NCI-H446 (cell line): ENCODE measurements at regions not wholly inside any gene's neighbourhood (a gene's known extent, or its start where the extent isn't known, plus 50 kb on each side); places are given as distances from the start of the nearest gene placed in this dataset.

Experiments used
- DNase-seq, 2 experiments: peaks; one replicate each; lab custom pipeline; 2025; lab: John Stamatoyannopoulos, UW

DNA sequence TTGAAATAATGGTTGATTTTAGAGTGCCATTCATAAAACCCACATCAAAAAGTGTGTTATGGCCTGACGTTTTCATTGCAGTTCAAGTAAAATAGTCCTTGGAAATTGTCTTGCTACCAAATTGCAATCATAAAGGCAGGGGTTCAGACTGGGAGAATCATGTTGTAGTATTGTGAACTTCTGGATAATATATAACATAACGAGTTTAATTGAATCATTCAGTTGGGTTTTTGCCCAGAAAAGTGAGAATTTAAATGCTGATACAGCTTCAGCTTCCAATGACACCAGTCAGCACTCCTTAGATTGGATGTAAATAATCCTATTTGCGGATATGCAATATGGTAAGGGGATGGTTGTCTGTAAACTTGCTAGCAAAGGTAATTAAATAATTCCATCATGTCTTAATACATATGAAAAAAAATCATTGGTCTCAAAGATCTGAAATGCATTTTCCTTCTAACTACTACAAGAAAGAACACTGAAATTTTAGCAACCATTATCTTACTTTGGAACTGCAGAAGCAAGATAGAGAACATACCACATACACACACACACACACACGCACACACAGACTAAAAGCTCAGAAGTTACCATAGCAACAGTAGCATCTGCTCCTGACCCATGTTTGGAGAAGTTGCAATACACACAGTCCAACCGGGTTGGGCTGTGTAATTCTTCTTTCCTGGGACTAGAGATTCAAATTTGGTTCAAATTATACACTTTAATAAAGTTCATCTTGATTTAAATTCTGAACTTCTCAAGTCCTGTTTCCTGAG lies 686.2 kb upstream of the NR2F2 start:
- no peak for DNase-seq

DNA sequence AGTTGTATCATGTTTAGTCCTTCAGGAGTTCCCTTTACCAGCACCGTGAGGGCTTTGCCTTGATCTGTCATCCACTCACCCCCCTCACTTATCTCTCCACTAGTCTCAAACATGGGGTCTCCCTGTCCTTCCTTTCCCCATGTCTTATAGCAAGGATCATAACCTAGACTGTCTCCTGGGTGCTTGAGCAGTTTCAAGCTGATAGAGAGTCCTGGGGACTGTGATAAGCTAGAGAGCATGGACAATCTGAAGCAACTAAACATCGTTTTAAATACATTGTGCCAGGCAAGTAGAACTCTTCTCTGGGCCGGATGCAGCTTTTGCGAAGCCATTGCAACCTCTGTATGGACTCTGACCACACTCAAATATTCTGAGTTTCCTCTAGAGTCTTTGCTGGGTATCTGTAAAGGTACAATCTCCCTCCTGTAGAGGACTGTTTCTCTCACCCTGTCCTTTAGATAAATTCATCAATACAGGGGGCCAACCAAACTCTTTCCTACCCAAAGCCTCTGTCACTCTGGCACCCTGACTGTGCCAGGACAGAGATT lies 684.6 kb upstream of the NR2F2 start:
- DNase-seq: no peak

DNA sequence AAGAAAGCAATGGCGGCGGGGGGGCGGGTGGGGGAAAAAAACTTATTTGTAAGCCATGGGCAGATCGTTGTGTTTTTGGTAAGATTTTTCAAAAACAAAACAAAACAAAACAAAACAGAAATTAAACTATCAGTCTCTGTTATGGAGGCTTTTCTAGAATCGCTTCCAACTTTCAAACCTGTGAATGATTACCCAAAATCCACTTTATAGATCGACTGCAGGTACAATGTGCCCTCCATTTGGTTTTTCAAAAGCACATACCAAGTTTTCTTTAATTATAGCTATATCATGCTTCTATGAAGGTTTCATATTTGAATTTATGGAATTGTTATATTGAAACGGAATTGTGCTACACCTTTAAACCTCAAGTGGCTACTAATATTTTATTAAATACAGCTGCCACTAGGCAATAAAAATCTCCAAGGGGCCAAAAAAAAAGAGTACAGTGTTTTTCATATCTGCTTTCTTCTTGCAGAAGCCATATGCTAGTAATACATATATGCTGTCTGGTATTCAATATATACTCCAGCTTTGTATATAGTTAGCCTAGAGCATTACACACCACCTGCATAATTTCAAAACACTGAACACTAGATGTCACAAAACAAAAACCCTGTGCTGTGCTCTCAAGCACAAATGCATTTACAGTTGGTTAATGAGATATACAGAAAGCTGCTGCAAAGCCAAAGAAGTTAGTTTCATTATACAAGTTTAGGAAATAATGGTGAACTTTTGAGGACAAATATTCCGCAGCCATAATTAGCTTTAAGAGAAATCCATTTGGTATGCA lies 683.8 kb upstream of the NR2F2 start:
- no peak for DNase-seq

DNA sequence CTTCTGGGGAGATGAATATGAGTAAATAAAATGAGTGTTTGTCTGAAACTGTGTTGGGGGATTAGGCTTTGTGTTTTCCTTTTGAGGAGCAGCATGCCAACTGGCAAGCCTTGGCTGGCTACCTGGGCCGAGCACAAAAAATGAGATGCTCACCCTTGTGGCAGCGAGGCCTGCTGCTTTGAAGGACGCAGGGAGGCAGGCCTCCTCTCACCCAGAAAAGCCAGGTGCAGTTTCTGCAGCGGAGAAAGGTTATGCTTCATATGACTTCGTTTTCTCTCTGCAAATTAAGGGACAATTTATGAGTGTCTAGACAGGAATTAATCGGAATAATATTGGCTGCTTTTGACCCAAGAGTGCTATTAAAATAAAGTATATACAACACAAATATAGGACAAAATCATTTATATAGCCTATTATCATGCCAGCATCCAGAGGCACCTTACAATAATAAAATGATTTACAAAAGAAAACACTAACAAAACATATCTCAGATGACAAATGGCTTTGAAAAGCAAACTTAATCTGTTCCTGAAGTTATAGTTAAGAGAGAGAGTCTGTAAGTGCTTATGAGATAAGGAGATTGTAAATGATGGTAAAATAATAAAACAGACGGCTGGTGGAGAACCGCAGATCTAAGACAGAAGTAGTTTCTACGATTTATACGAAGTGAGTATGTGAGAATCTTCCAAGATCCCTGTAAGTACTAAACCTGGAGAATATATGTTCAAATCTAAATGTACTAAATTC lies 682.8 kb upstream of the NR2F2 start:
- no peak for DNase-seq

DNA sequence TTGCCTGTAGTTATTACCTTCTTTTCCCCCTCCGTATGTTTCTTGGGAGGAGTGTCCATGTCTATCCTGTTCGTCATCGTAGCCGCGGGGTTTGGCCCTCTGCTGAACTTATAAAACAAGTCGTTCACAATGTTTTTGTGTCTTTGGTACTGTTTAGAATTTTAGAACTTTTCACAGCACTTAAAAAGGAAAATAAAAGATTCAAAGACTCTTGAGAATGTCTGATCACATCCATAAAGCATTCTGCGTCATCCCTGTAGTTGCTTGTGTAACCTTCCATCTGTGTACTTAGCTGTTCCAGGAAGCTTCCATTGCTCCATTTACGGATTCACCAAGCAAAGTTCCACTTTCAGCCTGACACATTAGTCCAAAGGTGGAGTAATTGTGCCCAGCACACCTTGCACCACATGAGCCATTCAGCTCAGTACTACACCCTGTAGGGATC lies 677.1 kb upstream of the NR2F2 start:
- no peak for DNase-seq

DNA sequence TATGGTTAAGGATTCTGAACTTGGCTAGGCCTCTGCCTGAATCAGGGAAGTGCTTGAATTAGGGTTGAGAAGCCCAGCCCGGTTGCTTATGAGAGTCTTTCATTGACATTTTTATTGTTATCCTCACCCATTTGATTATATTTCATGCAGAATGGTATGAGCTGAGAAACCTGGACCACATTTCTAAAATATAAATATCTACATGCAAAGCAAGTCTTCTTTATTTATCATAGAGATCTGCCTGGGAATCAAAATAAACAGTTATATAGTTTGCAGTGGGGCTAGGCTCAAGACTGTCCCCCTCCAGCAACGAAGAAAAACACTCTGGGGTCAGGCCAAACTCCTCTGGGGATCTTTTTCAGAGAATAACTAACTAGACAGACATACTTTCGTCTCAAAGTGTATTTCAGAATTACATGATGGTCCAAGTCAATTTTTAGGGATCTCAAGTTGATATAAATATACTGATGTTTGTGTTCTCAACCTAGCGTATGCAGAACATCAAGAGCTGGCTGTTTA lies 675.4 kb upstream of the NR2F2 start:
- no peak for DNase-seq

DNA sequence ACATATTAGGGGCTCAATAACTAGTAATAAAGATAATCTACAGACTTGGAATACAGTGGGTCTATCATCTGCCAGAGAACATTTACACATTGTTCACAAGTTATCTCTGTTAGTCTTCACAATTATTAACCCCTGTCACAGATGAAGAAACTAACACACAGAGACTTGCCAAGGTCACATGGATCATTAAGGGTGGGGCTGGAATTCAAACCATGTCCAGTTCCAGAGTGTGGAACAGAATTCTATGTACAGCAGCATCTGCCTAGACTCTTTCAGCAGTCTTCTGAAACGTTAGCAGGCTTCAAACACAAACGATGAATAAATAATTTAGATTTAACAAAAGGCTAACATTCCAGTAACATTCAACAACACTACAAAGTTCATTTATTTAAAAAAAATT lies 673.9 kb upstream of the NR2F2 start:
- DNase-seq: no peak

DNA sequence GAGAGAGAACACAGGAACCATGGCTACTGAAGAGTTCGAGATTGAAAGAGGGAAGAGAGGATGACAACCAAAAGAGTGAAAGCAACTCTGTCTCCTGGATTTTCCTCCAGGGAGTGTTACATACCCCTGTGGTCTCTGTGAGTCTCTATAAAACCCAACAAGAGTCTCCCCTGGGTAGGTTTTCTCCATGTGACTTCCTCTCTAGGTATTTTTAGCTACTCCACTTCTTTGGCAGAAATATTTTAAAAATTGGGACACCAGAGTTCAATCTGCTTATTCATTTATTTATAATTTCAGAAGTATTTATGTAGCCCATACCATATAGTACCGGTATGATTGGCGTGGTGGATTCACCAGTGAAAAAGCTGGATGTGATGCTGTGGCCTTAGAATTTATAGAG lies 671.7 kb upstream of the NR2F2 start:
- DNase-seq: no peak

DNA sequence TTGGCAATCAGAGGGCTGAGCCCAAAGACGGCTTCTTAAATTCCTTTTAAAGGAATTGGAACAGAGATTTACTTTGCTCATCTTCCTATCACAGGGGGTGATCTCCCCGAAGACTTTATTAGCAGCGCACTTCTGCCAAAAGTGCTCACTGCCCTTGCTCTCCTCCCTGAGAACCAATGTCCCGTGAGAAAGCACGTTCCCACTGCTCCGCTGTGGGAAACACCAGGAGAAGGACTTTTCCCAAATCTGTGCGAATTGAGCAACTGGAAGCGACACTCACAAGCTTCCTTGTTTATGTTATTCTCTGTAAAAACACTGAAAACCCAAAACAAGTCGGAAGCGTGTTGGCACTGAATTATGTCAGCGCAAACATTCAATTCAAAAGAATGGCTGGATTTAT lies 670.8 kb upstream of the NR2F2 start:
- no peak for DNase-seq

DNA sequence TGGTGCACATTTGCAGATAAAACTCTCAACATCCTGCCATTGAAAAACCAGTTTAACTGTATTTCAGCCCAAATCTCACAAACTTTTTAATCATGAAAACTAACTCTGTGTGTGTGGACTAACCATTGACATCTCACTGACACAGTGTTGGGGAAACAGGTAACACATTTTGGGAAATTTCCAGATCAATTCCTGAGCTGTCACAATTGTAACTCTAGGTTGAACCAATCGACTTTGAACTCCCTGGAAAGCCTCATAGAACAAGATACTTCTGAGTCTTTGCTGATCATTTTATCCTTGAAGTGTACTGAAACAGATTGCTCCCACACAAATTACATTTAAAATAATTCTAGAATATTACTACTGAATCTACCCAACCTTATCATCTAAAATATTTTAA lies 667.9 kb upstream of the NR2F2 start:
- DNase-seq: no peak

DNA sequence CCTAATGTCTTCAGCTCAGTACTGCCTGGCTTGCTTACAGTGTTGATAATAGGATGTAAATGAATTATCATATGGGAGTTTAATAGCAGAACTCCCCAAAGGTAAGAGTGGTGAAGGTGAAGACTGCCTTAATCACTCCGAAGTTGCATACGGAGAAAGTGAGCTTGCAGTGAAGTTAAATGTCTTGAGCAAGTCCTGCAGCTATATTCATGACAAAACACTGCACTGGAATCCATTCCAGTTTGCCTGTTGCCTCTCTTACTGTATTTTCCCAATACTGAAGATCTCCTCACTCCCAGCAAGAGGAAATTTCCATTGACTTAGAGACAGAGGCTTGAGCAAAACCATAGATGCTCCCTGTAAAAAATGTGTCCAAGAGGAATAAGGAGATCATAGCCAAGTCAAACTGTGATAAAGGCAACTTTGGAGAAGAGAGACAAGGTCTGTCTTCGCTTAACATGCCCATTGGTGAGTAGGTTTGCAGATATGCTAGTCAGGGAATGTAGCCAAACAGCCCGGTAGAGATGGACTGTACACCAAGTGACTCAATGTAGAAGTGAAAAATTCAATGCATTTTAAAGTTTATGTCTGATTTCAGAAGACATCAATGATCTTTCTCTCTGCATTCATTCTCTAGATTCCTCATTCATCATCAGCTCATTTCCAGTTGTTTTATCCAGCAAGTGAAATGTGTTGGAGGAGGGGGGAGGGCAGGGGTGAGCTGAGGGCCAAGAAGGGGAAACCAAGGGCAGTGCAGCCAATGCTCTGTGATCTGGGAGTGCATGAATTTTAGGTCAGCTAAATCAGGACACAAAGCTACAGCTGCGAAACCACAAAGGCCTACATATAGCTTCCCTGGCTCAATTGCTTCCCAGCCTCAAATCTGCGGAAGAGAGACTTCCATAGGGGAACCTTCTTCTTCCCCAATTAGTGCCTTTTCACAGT lies 667.1 kb upstream of the NR2F2 start:
- no peak for DNase-seq

DNA sequence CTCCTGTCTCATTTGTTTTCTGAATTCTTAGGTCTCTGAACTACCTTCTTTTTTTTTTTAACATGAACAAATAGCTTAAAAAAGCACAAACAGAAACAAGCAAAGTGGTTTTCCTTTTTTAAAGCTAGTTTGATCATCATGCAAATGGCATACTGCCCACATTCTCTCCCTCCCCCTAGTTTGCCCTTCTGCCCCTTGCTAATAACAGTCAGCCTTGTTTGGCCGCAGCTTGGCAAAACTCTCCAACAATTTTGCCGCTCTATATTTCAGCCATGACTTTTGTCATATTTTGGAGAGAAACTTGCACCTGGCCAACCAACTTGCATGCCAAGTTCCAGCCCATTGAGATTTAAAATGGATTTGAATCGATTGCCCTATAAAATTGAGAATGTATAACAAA lies 666.0 kb upstream of the NR2F2 start:
- DNase-seq: no peak

DNA sequence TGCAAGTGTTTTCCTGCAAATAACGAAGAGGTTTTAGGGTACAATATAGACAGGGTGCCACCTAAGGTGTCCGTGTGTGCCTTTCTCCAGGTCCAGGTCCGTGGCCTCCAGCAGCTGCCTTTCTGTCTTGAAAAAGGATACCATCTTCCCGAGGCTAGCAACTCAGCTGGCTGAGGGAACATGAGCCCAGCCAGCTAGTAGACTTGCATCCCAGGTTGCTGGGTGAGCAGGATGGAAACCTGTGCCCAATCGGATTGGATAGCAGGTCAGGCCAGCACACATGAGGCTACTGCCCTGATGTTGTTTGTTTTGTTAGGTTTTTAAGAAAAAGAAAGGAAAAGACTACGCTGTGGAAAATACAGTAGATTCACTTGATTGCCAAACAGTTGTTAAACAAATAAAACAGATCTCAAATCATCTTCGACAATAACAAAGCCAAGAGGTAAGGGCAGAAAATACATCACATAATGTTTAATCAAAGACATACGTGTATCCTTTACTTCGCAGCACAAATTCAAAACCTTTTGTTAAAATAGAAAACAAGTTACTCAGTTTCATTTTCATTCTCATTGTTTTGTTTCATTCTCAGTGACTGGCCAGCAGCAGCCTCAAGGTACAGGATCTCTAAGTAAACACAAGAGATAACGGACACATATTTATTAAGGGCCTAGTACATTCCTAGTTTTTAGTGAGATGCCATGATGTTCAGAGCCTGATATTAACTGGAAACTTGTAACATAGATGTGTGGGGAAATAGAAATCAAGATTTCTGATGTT lies 661.2 kb upstream of the NR2F2 start:
- DNase-seq: no peak

DNA sequence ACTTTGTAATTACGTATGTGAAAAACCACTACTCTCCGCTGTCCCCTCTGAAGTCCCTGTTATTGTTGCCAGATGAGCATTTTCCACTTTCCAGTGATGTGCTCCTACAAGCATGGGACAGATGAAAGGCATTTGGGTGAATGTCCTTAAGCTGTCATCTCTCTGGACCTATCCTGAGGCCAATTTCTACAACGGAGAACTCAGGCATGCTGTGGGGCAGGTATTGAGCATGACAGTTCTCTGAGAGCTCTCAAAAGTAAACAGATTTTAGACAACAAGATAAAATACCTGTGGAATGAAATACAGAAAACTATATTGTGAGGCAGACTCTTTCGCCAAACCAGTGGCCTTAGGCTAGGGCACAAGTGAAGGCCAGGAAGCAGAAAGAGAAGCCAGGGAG lies 656.5 kb upstream of the NR2F2 start:
- DNase-seq: no peak

DNA sequence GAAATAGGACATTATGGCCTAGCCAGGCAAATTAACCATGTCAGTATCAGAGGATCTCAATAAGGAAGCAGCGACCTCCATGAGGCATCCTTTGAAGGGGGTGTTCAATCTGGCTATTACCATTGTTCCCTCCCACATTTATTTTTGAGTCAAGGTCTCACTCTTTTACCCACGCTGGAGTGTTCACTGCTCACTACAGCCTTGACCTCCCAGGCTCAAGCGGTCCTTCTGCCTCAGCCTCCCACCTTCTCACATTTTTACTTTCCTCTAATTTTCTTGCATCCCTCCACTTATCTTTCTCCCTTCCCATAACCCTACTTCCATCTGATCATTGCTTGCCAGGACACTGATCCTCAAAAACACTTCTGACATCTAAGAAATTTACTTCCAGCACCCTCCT lies 654.0 kb upstream of the NR2F2 start:
- DNase-seq: no peak

DNA sequence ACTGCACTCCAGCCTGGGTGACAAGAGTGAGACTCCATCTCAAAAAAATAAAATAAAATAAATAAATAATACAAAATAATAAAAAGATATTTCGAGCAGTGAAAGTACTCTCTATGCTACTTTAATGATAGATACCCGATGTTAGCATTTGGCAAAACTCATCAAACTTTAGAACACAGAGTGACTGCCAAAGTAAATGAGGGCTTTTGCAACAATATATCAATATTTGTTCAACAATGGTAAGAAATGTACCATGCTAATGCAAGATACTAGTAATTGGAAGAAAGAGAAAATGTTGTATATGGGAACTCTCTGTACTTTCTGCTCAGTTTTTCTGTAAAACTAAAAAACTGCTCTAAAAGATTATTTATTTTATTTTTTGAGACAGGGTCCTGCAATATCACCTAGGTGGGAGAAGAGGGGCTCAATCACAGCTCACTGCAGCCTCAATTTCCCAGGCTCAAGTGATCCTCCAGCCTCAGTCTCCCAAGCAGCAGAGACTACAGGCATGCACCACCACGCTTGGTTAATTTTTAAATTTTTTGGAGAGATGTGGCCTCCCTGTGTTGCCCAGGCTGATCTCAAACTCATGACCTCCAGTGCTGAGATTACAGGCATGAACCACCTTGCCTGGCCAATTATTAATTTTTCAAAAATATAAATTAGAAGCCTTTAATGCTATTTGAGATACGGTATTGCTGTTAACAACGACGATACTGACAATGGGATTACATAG lies 650.5 kb upstream of the NR2F2 start:
- no peak for DNase-seq

DNA sequence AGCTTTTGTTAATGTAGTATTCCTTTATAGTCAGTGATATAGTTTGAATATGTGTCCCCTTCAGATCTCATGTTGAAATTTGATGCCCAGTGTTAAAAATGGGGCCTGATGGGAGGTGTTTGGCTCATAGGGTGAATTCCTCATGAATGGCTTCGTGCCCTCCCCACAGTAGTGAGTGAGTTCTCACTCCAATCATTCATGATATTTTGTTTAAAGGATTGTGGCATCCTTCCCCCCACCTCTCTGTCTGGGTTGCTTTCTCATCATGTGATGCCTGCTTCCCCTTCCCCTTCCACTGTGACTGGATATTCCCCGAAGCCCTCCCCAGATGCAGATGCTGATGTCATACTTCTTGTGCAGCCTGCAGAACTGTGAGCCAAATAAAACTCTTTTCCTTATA lies 649.8 kb upstream of the NR2F2 start:
- DNase-seq: no peak

DNA sequence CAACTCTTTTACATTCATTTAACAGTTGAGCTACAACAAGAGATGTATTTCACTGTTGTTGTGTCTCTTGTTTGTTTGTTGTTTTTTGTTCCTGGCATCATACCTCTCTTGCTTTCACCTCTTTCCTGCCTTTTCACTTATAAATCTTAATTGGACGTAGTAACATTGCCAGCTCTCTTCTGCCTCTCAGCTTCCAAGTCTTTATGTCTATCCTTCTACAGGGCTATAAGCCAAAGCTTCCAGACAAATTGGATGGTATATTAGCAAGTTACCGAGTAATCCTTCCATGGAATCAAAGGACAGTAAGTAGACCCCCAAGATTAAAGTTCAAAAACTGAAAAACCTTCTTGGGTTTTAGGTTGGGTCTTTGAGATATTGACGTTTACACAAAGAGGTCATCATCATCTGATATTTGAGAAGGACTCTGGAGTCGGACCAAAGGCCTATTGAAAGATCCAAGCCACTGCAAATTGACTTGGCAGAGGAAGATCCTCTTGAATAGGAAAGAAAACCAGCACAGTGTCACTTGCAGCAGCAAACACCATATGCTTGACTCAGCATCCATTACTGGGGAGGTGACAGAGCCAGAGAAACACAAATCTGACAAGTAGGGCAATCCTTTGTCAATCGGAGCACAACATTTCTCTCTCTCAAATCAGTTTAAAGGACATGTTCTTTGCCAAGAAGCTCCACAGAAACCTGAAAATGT lies 648.5 kb upstream of the NR2F2 start:
- DNase-seq: no peak

DNA sequence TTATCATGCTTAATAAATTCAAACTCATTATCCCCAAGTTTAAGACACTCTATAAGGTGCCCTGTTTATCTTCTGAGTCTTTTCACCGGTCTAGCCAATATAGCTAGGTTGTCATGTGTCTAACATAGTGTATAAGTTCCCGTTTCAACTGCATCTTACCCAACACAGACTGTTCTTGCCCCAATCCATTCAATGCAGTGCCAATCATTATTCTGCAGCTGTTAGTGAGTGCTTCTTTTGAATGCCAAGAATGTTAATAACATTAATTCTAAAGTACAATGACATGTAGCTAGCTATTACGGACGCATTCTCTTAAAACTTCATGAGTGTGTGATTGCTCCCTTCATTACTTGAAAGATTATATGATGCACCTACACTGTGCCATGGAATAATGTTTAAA lies 646.4 kb upstream of the NR2F2 start:
- no peak for DNase-seq
